HepG2 (cell line): ENCODE measurements at regions not wholly inside any gene's neighbourhood (a gene's known extent, or its start where the extent isn't known, plus 50 kb on each side); places are given as distances from the start of the nearest gene placed in this dataset.

Experiments used
- ATAC-seq: fragments of 200-7000 bp; cut with Tn5 transposase; 3 replicates; pipeline ENCODE4 v1.9.1; 2020; ENCODE audit warnings: mild to moderate bottlenecking, moderate library complexity
- BruUV-seq: library from RNA; stranded (reverse); fragments of 400-500 nt; replicated peaks from 2 replicates; lab custom pipeline; 2021; lab: Mats Ljungman, UMichigan
- CTCF ChIA-PET: fragments of 300-600 bp; formaldehyde crosslinking; extraction: SDS; loops from one replicate; lab custom pipeline; 2021; ENCODE audit warnings: low total read pairs, inconsistent platforms, low intra/inter-chr PET ratio; lab: Yijun Ruan, JAX
- POLR2A ChIA-PET: fragments of 350-600 bp; sonication (Branson Sonifier 250); formaldehyde crosslinking; loops from one replicate; lab custom pipeline; 2020; ENCODE audit warnings: antibody characterized with exemption, inconsistent platforms; lab: Yijun Ruan, JAX
- DNase-seq: peaks from one replicate; pipeline ENCODE4 v3.0.0-alpha.2; 2015; ENCODE audit warnings: low spot score
- FAIRE-seq: peaks from 3 replicates; lab custom pipeline; 2011; peaks lifted over from hg19 to GRCh38; lab: Jason Lieb, UNC
- H2AFZ ChIP-seq: one replicate; pipeline ENCODE4 v1.6.1; 2011; ENCODE audit warnings: low read length, inconsistent platforms
- H3K27ac ChIP-seq: fragments of 300-600 bp; 3 replicates; pipeline ENCODE4 v1.8.0; 2011; ENCODE audit warnings: mixed run types, mild to moderate bottlenecking, mixed read lengths, low read length, inconsistent platforms; ENCODE audit not compliant: insufficient read depth; ENCODE audit errors: extremely low read length
- H3K27me3 ChIP-seq, 2 experiments: fragments of 200-600 bp in 1 of 2; 2 replicates in 1 of 2; 3 replicates in 1 of 2; pipeline versions ENCODE4 v1.6.0 to v1.8.0; 2011; ENCODE audit warnings: low read length in 2 of 2, mild to moderate bottlenecking in 2 of 2, moderate library complexity in 2 of 2, inconsistent platforms in 1 of 2; ENCODE audit not compliant: insufficient read depth in 2 of 2, control insufficient read depth in 1 of 2
- H3K36me3 ChIP-seq, 2 experiments: fragments of 200-600 bp in 1 of 2; replicated peaks in 1 of 2; 2 replicates in 1 of 2; 3 replicates in 1 of 2; pipeline versions ENCODE4 v1.5.1 to v1.8.0; 2011; ENCODE audit warnings: low read length in 2 of 2, inconsistent platforms in 1 of 2; ENCODE audit not compliant: insufficient read depth in 2 of 2, control insufficient read depth in 1 of 2
- H3K4me1 ChIP-seq: 2 replicates; pipeline ENCODE4 v1.5.1; 2012; ENCODE audit warnings: low read length, inconsistent platforms; ENCODE audit not compliant: insufficient read depth
- H3K4me2 ChIP-seq: 2 replicates; pipeline ENCODE4 v1.6.0; 2011; ENCODE audit warnings: low read depth, low read length, inconsistent platforms
- H3K4me3 ChIP-seq, 3 experiments: fragments of 200-600 bp in 1 of 3; sonication (generic), shearing (Covaris generic) in 1 of 3; replicated peaks in 1 of 3; 2 replicates each; pipeline ENCODE4 v1.5.1; 2011 to 2016; ENCODE audit warnings: low read length in 3 of 3, inconsistent platforms in 2 of 3, low read depth in 2 of 3, mild to moderate bottlenecking in 2 of 3, control low read depth in 1 of 3, mixed read lengths in 1 of 3; ENCODE audit not compliant: insufficient read depth in 1 of 3
- H3K79me2 ChIP-seq: one replicate; pipeline ENCODE4 v1.6.1; 2011; ENCODE audit warnings: low read length, inconsistent platforms; ENCODE audit not compliant: insufficient read depth
- H3K9ac ChIP-seq: 2 replicates; pipeline ENCODE4 v1.6.0; 2011; ENCODE audit warnings: mild to moderate bottlenecking, low read depth, low read length, inconsistent platforms; ENCODE audit not compliant: insufficient read depth
- H3K9me3 ChIP-seq: 2 replicates; pipeline ENCODE4 v1.5.1; 2012; ENCODE audit warnings: mild to moderate bottlenecking, low read length
- H4K20me1 ChIP-seq: 2 replicates; pipeline ENCODE4 v1.6.0; 2011; ENCODE audit warnings: inconsistent platforms, mild to moderate bottlenecking, low read length, moderate library complexity; ENCODE audit not compliant: insufficient read depth
- CCAR2 ChIP-seq: fragments of 200-400 bp; formaldehyde crosslinking; optimal IDR thresholded peaks from 2 replicates; pipeline ENCODE3; 2018; ENCODE audit warnings: low read depth, mild to moderate bottlenecking, low read length, moderate library complexity
- CENPX ChIP-seq: sonication (generic); formaldehyde crosslinking; IDR thresholded peaks from 2 replicates; pipeline ENCODE4 v1.9.0; 2021; ENCODE audit warnings: mild to moderate bottlenecking, missing genetic modification reagents, moderate library complexity
- HNRNPH1 ChIP-seq: fragments of 200-400 bp; formaldehyde crosslinking; optimal IDR thresholded peaks from 2 replicates; pipeline ENCODE3; 2017; ENCODE audit warnings: mild to moderate bottlenecking, low read depth, low read length
- MAFF ChIP-seq: IDR thresholded peaks from 2 replicates; pipeline ENCODE4 v1.6.1; 2011; ENCODE audit warnings: low read depth, low read length, improper control_type of control experiment
- SIX1 ChIP-seq: sonication (generic); formaldehyde crosslinking; IDR thresholded peaks from 2 replicates; pipeline ENCODE4 v1.4.0; 2020; ENCODE audit warnings: missing genetic modification reagents, borderline replicate concordance
- ZBTB8A ChIP-seq: sonication (generic); formaldehyde crosslinking; IDR thresholded peaks from 2 replicates; pipeline ENCODE4 v1.4.0; 2020; ENCODE audit warnings: mild to moderate bottlenecking, low read depth, missing genetic modification reagents, borderline replicate concordance
- WGBS: methylation state at CpG from one replicate; pipeline ENCODE4 v1.1.6; 2017; ENCODE audit warnings: low lambda C conversion rate; 5-methylcytosine and 5-hydroxymethylcytosine counted together
- in situ Hi-C: cut with HindIII; loops from 2 replicates; pipeline ENCODE4 v1.10.0; 2017; ENCODE audit warnings: low pct_unique_long_range_greater_than_20kb; ENCODE audit not compliant: extremely low pct_ligation_motif_present
- intact Hi-C: fragments of 100-400 bp; cut with micrococcal nuclease; formaldehyde crosslinking; loops from one replicate; pipeline ENCODE4 v1.10.0; 2022; ENCODE audit not compliant: unreplicated experiment
- TF ChIP-seq, protein P1 (sequence below): sonication (generic); formaldehyde crosslinking; IDR thresholded peaks from 2 replicates; pipeline ENCODE4 v1.4.0; 2020; ENCODE audit warnings: missing genetic modification reagents

- in situ Hi-C loops (no loop called here), intact Hi-C loops (no loop called here)
- Histone ChIP-seq H3K4me1 (no peaks in the 10 kb centered on the region), H2AFZ (no peak overlapping the region), H3K9ac (no peak overlapping the region), H3K4me2 (no peak overlapping the region), H3K9me3 (no peaks in the 10 kb centered on the region), H3K27ac (no peak overlapping the region), H3K79me2 (no peaks in the 10 kb centered on the region), H3K27me3 (0 out of 5 replicates have a peak, but pooled peaks cover 0 to 3% of the 10 kb centered on the region in 2 experiments), H3K4me3 (no peak overlapping the region), H4K20me1 (no peaks in the 10 kb centered on the region), H3K36me3 (no peaks in the 10 kb centered on the region)
- no peak for TF ChIP-seq ZBTB8A (CRISPR knock-in tag)
- TF ChIP-seq CENPX (CRISPR knock-in tag): no peak
- TF ChIP-seq CCAR2: no peak
- POLR2A ChIA-PET: no interaction called here
- ATAC-seq (no peak), DNase-seq (no peak), FAIRE-seq (no peak)
- CTCF ChIA-PET: no interaction called here
- 18% methylated on average over 3 of the region's 4 CpGs for WGBS
- BruUV-seq: no TSS peak
Measured at GRCh38 chr1:163440090-163440489, 118.3 kb downstream of the NUF2 start.

GRCh38 chr1:163442231-163442879, 120.6 kb downstream of the NUF2 start:
- Histone ChIP-seq H3K27me3 (0 out of 5 replicates have a peak, but pooled peaks cover 0 to 3% of the 10 kb centered on the region in 2 experiments), H3K9ac (no peak overlapping the region), H3K4me2 (no peak overlapping the region), H4K20me1 (no peaks in the 10 kb centered on the region), H3K9me3 (no peaks in the 10 kb centered on the region), H3K36me3 (no peaks in the 10 kb centered on the region), H3K27ac (no peak overlapping the region), H3K4me1 (no peaks in the 10 kb centered on the region), H3K79me2 (no peaks in the 10 kb centered on the region), H2AFZ (no peak overlapping the region), H3K4me3 (no peak overlapping the region)
- 15% methylated on average over 4 of the region's 4 CpGs for WGBS
- ChIA-PET CTCF (no interaction called here), POLR2A (no interaction called here)
- ATAC-seq (no peak), FAIRE-seq (no peak), DNase-seq (no peak)
- BruUV-seq: no TSS peak
- in situ Hi-C loops: no loop called here
- intact Hi-C loops: no loop called here
- TF ChIP-seq HNRNPH1 (no peak), SIX1 (no peak), MAFF (no peak)
- TF ChIP-seq, protein P1, sequence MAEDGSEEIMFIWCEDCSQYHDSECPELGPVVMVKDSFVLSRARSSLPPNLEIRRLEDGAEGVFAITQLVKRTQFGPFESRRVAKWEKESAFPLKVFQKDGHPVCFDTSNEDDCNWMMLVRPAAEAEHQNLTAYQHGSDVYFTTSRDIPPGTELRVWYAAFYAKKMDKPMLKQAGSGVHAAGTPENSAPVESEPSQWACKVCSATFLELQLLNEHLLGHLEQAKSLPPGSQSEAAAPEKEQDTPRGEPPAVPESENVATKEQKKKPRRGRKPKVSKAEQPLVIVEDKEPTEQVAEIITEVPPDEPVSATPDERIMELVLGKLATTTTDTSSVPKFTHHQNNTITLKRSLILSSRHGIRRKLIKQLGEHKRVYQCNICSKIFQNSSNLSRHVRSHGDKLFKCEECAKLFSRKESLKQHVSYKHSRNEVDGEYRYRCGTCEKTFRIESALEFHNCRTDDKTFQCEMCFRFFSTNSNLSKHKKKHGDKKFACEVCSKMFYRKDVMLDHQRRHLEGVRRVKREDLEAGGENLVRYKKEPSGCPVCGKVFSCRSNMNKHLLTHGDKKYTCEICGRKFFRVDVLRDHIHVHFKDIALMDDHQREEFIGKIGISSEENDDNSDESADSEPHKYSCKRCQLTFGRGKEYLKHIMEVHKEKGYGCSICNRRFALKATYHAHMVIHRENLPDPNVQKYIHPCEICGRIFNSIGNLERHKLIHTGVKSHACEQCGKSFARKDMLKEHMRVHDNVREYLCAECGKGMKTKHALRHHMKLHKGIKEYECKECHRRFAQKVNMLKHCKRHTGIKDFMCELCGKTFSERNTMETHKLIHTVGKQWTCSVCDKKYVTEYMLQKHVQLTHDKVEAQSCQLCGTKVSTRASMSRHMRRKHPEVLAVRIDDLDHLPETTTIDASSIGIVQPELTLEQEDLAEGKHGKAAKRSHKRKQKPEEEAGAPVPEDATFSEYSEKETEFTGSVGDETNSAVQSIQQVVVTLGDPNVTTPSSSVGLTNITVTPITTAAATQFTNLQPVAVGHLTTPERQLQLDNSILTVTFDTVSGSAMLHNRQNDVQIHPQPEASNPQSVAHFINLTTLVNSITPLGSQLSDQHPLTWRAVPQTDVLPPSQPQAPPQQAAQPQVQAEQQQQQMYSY (CRISPR knock-in tag): no peak
